VCaP (cell line): ENCODE measurements at regions not wholly inside any gene's neighbourhood (a gene's known extent, or its start where the extent isn't known, plus 50 kb on each side); places are given as distances from the start of the nearest gene placed in this dataset.

Experiments used
- H3K27ac ChIP-seq: fragments of 450-650 bp; 2 replicates; pipeline ENCODE4 v1.5.1; 2017
- CTCF ChIP-seq: fragments of 450-650 bp; conservative IDR thresholded peaks from 2 replicates; pipeline ENCODE4 v1.5.1; 2017; ENCODE audit warnings: mild to moderate bottlenecking, moderate library complexity

GRCh38 chr16:62966626-62967025, 930.4 kb upstream of the CDH8 start:
- H3K27ac ChIP-seq, result no peak overlapping the region
- TF ChIP-seq CTCF, result no peak

DNA sequence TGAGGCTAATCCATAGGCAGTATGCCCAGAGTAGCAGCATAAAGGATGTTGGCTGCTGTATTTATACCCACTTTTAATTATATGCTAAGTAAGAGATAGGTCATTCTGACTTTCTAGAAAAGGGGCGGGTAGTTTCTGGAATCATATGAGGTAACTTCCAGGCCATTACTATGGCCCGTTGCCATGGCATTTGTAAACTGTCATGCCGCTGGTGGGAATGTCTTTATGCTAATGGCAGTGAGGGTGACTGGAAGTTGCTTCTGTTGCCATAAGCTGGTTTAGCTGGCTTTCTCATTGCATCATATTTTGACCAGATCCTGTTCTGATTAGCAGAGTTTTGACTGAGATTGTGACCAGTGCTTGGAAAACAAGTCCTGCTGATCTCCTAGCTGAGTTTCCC, 929.6 kb upstream of the CDH8 start:
- TF ChIP-seq CTCF, result no peak
- H3K27ac ChIP-seq, result no peak overlapping the region

DNA sequence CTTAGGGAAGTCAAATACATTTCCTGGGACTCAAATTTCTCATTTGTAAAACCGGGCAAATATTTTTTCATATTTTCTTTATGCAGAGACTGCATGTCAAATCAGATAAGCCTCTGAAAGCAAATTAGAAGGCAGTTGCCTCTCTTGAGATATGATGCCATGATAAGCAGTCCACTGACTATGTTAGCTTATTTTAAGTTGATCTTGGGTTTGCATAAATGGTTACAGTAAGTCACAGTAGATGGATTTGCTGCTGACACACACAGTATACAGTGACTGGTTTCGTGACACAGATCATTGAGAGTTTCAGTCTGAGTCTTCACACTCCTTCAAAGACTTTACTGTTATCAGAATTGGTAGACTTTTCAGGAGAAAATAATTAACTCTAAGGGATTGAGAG, 927.6 kb upstream of the CDH8 start:
- no peak for TF ChIP-seq CTCF
- no peak overlapping the region for H3K27ac ChIP-seq

DNA sequence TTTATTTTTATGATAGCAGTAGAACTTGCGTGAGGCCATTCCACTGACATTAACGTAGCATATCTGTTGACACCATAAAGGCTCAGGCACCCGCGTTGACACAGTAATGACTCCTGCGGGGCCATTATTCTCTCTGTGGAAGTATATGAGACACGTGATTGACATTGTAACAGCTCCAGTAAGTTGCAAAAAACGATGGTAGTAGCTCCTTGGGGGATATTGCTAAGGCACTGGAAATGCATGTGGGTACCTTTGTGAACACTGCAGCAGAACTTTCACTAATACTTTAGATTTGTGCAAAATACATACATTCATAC, 918.8 kb upstream of the CDH8 start:
- H3K27ac ChIP-seq, result no peak overlapping the region
- TF ChIP-seq CTCF, result no peak

- TF ChIP-seq CTCF, result no peak
These were observed 918.1 kb upstream of the CDH8 start for GRCh38 chr16:62954144-62955032.

GRCh38 chr16:62950351-62950750, 914.1 kb upstream of the CDH8 start:
- no peak overlapping the region for H3K27ac ChIP-seq
- TF ChIP-seq CTCF, result no peak

More at GRCh38 chr16:62954144-62955032, 918.1 kb upstream of the CDH8 start:
- no peak overlapping the region for H3K27ac ChIP-seq

DNA sequence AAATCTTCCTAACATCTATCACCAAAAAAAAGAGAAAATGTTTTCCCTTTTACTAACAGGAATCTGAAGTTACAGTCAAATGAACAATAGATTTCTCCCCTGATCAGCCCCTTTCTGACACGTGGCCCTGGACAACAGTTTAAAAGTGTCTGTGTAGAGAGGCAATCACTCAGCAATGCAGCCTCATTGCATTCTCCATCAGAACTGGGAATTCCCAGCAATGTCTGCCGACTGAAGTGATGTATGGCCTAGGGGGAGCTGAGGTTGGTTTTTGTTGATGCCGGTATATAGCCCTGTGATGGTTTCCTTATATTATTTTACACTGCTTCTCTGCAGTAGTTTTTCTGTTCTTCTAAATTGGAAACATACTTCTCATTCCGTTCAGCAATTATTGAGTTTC, 904.3 kb upstream of the CDH8 start:
- no peak overlapping the region for H3K27ac ChIP-seq
- no peak for TF ChIP-seq CTCF
